ENCODE measurements at regions not wholly inside any gene's neighbourhood (a gene's known extent, or its start where the extent isn't known, plus 50 kb on each side); places are given as distances from the start of the nearest gene placed in this dataset.
"Not testable (repeated sequence)": the region's sequence is repeated elsewhere in the genome, so short reads cannot be mapped to it uniquely, and the experiment has no call there.

DNA sequence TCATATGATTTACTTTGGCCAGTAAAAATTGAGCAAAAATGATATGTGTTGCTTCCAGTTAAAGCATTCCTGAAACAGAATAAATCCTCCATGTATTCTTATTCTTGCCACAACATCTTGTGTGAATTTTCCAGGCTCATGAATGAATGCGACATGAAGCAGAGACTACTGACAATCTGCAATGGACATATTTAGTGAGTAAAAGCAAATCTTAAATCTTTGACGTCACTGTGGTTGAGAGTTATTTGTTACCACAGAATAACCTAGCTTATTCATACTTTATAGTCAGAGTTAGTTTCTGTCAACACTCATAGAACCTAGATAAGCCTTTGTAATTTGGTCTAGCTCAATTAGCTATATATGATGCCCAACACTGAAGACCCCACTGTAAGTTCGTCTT lies 1443.1 kb downstream of the PCDH9 start:
- TF ChIP-seq, protein P1, sequence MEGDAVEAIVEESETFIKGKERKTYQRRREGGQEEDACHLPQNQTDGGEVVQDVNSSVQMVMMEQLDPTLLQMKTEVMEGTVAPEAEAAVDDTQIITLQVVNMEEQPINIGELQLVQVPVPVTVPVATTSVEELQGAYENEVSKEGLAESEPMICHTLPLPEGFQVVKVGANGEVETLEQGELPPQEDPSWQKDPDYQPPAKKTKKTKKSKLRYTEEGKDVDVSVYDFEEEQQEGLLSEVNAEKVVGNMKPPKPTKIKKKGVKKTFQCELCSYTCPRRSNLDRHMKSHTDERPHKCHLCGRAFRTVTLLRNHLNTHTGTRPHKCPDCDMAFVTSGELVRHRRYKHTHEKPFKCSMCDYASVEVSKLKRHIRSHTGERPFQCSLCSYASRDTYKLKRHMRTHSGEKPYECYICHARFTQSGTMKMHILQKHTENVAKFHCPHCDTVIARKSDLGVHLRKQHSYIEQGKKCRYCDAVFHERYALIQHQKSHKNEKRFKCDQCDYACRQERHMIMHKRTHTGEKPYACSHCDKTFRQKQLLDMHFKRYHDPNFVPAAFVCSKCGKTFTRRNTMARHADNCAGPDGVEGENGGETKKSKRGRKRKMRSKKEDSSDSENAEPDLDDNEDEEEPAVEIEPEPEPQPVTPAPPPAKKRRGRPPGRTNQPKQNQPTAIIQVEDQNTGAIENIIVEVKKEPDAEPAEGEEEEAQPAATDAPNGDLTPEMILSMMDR (IDR thresholded peaks at IDR 0.05; ENCODE audit: insufficient read depth, missing control alignments): no peak
- DNase-seq (ENCODE audit: insufficient read length, low spot score) (no peak), FAIRE-seq (no peak)

DNA sequence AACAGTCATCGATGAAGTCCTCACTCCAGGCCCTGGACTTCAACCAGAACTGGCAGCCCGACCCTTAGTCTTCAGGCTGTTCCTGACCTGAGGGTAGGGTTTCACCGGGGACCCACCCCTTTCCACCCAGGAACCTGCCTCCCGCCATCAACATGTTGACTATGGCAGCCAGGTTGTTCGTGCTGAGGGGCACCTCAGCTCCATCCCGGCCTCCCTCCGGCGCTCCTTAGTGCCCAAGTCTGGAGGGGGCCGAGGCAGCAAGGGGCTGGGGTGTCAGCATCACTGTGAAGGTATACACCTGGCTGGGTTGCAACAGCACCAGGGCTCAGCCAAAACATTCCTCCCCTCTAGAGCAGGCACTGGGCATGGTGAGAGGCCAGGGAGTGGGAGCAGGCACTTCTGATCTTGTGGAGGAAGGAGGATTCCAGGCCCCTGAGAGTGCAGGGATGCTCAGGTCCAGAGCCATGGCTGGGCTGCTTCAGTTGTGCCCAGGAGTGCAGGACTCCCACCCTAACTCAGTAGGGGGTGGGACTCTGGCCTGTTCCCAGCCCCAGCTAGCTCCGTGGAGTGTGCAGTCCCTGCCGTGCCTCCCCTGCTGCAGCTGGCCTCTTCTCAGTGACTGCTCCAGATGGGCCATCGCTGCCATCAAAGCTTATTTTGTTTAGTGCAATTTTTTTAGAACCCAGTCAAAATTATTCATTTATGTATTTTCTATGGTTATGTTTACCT lies 1445.9 kb downstream of the PCDH9 start:
- DNase-seq (ENCODE audit: insufficient read length, low spot score): no peak
- no peak for FAIRE-seq
- TF ChIP-seq, protein P1 (IDR thresholded peaks at IDR 0.05; ENCODE audit: insufficient read depth, missing control alignments): no peak

- FAIRE-seq: no peak
- DNase-seq (ENCODE audit: insufficient read length, low spot score): no peak
- TF ChIP-seq, protein P1 (IDR thresholded peaks at IDR 0.05; ENCODE audit: insufficient read depth, missing control alignments): no peak
Measured at GRCh38 chr13:65783383-65783782, 1446.8 kb downstream of the PCDH9 start.

DNA sequence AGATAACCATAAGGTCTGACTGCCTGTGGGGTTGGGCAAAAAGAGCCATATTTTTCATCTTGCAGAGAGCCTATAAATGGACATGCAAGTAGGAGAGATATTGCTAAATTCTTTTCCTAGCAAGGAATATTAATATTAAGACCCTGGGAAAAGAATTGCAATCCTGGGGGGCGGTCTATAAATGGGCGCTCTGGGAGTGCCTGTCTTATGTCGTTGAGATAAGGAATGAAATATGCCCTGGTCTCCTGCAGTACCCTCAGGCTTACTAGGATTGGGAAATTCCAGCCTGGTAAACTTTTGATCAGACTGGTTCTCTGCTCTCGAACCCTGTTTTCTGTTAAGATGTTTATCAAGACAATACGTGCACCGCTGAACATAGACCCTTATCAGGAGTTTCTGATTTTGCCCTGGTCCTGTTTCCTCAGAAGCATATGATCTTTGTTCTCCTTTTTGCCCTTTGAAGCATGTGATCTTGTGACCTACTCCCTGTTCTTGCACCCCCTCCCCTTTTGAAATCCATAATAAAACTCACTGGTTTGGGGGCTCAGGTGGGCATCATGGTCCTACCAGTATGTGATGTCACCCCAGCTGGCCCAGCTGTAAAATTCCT lies 1458.3 kb downstream of the PCDH9 start:
- not testable (repeated sequence) for FAIRE-seq; DNase-seq (ENCODE audit: insufficient read length, low spot score)

- FAIRE-seq: no peak
- DNase-seq (ENCODE audit: insufficient read length, low spot score): no peak
- TF ChIP-seq, protein P1 (IDR thresholded peaks at IDR 0.05; ENCODE audit: insufficient read depth, missing control alignments): no peak
Measured at GRCh38 chr13:65768545-65768944, 1461.6 kb downstream of the PCDH9 start.

DNA sequence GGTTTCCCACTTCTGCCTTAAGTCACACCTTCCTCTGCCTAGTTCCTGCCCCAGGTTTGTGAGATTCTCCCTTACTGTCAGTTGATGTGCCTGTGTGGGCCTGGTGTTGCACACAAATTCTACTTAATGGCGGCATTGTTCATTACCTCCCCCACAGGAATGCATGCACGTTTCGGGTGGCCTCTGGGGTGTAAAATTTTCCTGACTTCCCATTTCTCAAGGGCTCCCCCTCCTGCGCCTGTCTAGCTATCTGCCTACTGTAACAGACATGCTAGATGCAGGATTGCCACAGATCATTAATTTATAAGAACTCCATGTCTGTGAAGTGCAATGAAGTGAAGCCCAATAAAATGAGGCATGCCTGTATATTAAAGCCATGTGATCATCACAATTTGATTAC lies 1466.3 kb downstream of the PCDH9 start:
- FAIRE-seq (no peak), DNase-seq (ENCODE audit: insufficient read length, low spot score) (no peak)
- TF ChIP-seq, protein P1 (IDR thresholded peaks at IDR 0.05; ENCODE audit: insufficient read depth, missing control alignments): no peak

- DNase-seq (ENCODE audit: insufficient read length, low spot score): no peak
- TF ChIP-seq, protein P1 (IDR thresholded peaks at IDR 0.05; ENCODE audit: insufficient read depth, missing control alignments): no peak
- no peak for FAIRE-seq
Measured at GRCh38 chr13:65762012-65762411, 1468.1 kb downstream of the PCDH9 start.
